Large intestine (tissue), 3 donors: ENCODE measurements at regions not wholly inside any gene's neighbourhood (a gene's known extent, or its start where the extent isn't known, plus 50 kb on each side); places are given as distances from the start of the nearest gene placed in this dataset.

ENCODE experiments used
- DNase-seq, 2 donors: peaks; one replicate each; pipeline versions ENCODE4 v3.0.0 to v3.0.0-alpha.2; 2013
- H3K27ac ChIP-seq: one replicate; pipeline ENCODE4 v1.5.1; 2013; ENCODE audit warnings: low read length
- H3K27me3 ChIP-seq: 2 replicates; pipeline ENCODE4 v1.6.1; 2013; ENCODE audit warnings: low read length; ENCODE audit not compliant: control insufficient read depth, insufficient read depth
- H3K36me3 ChIP-seq: 2 replicates; pipeline ENCODE4 v1.6.1; 2013; ENCODE audit warnings: low read length; ENCODE audit not compliant: control insufficient read depth, insufficient read depth
- H3K4me1 ChIP-seq: one replicate; pipeline ENCODE4 v1.6.1; 2013; ENCODE audit warnings: low read length; ENCODE audit not compliant: control insufficient read depth, insufficient read depth
- H3K4me3 ChIP-seq: one replicate; pipeline ENCODE4 v1.5.1; 2013; ENCODE audit warnings: low read length
- H3K9me3 ChIP-seq: one replicate; pipeline ENCODE4 v1.6.1; 2013; ENCODE audit warnings: mild to moderate bottlenecking, low read depth, low read length, moderate library complexity; ENCODE audit not compliant: control insufficient read depth
- WGBS: methylation state at CpG from one replicate; pipeline ENCODE4 v1.1.5; 2013; ENCODE audit warnings: low lambda C conversion rate; ENCODE audit not compliant: insufficient coverage; 5-methylcytosine and 5-hydroxymethylcytosine counted together

DNA sequence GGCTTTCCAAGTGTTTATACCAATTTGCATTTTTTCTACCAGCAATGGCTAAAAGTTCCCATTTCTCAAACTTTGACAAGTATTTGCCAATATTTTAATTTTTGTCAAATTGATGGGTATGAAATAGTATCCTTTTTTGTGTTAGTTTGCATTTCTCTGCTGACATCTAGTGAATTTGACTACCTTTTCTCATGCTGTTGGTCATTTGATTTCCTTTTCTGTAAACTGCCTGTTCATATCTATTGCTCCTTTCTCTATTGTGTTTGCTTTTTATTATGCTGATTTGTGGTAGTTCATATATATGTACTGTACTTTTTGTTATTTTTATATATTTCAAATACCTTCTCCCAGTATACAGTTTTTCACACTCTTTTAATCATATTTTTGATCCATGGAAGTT, 149.4 kb downstream of the PMAIP1 start:
- H3K27ac ChIP-seq: no peak overlapping the region
- no peak for DNase-seq
- H3K4me3 ChIP-seq: no peak overlapping the region
- no peaks in the 10 kb centered on the region for H3K27me3 ChIP-seq
- no peaks in the 10 kb centered on the region for H3K4me1 ChIP-seq
- H3K9me3 ChIP-seq: no peaks in the 10 kb centered on the region
- no peaks in the 10 kb centered on the region for H3K36me3 ChIP-seq

DNA sequence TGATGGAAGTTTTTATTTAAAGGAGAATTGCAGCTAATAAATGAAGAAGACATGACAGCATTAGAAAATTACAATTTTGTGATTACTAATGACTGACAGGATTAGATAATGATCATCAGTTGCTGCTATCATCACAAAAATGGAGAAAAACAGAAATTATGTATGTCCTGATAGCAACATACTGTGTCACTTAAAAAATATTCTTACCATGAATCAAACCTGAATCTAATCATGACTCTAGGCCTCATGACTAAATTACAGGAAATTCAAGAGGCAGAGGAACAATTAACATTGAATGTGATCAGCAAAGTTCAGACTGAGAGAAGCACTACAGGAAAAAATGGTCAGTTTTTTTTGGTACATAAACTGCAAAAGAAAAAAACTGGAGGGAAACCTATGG, 147.8 kb downstream of the PMAIP1 start:
- Histone ChIP-seq H3K27me3 (no peaks in the 10 kb centered on the region), H3K9me3 (no peaks in the 10 kb centered on the region), H3K36me3 (no peaks in the 10 kb centered on the region), H3K4me1 (no peaks in the 10 kb centered on the region), H3K4me3 (no peak overlapping the region), H3K27ac (no peak overlapping the region)
- no peak for DNase-seq

DNA sequence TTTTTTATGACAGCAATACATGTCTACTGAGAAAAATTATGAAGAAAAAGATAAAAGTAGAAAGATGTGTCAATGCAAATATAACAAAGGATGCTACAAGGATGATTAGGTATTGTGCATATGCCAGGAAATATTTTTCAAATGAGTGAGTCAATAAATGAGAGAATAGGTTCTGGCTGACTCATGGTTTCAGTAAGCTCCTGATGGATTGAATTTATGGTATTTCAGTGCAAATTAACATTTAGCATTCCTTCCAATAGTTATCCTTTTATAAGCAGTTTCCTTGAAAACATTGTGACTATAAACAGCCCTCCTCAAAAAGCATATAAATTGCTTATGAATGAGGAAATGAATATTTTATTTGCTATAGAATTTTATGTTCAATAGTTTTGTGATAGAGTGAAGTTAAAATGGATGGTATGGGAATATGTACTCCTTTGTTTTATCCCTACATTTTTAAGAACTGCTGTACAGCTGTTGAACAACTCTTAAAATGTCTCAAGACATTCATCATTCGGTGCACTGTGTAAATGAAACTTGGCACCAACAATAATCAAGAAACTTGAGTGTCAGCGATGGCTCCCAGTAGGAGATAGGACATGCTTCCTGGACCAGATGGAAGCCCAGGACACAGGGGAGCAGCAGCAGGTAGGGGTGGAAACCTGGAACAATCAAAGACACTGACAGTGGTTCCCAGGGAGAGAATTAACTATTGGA, 144.7 kb downstream of the PMAIP1 start:
- no CpG with 5 or more reads among the region's 2 CpGs for WGBS

DNA sequence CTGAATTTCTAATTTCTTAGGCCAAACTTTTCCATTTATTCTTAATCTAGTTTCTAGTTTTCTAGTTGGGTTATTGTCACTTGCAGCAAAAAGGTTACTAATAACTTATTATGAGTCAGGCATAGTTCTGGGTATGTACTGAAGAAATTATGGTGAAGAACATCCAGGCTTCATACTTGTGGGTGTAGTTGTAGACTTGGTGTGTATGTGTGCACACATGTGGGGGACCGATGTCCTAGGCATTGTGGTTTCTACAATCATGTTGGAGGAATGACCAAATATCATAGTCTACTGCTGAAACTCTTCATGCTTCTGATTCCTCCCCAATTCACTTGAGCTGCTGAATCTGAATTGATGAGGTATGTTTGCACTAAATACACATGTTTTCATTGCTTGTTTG, 141.2 kb downstream of the PMAIP1 start:
- Histone ChIP-seq H3K27me3 (no peaks in the 10 kb centered on the region), H3K27ac (no peak overlapping the region), H3K9me3 (no peaks in the 10 kb centered on the region), H3K36me3 (no peaks in the 10 kb centered on the region), H3K4me1 (no peaks in the 10 kb centered on the region), H3K4me3 (no peak overlapping the region)
- WGBS: no CpG with 5 or more reads among the region's 1 CpG
- no peak for DNase-seq

More for the DNA sequence above, 144.7 kb downstream of the PMAIP1 start:
- Histone ChIP-seq H3K4me3 (no peak overlapping the region), H3K27ac (no peak overlapping the region), H3K9me3 (no peaks in the 10 kb centered on the region), H3K4me1 (no peaks in the 10 kb centered on the region), H3K36me3 (no peaks in the 10 kb centered on the region), H3K27me3 (no peaks in the 10 kb centered on the region)
- DNase-seq: no peak

DNA sequence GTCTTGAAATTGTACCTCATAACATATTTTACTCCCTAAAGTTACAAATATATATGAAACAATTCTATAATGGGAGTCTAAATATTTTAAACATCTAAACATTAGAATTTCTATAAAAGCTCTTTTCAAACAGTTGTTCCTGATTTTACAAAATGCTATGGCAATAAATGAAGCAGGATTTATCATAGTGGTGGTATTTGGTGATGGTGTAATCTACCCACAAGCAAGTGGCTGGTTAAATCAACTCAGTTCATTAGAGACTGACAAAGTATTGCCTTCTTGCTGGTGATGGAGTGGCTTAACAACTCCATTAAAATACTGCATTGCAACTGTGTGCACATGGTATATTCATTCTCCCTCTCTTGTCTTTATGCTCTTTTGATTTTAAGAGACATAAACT, 138.9 kb downstream of the PMAIP1 start:
- DNase-seq: no peak
- Histone ChIP-seq H3K36me3 (no peaks in the 10 kb centered on the region), H3K27ac (no peak overlapping the region), H3K4me1 (no peaks in the 10 kb centered on the region), H3K9me3 (no peaks in the 10 kb centered on the region), H3K27me3 (no peaks in the 10 kb centered on the region), H3K4me3 (no peak overlapping the region)

DNA sequence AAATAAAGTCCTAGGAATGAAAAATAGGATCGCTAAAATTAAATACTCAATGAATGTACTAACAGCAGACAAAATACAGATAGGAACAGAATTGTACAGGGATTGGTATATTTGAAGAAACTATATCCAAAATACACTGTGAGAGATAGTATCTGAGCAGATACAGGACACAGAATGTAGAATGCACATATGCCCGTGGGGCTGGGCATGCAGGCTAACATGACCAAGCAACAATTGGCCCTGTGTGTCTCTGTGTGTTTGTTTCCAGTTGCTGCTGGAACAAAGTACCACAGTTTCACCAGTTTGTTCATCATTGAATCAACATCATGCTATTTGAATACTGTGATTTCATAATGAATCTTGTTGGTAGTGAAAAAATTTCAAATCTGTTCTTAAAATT, 127.6 kb downstream of the PMAIP1 start:
- DNase-seq: no peak
- Histone ChIP-seq H3K36me3 (no peaks in the 10 kb centered on the region), H3K27me3 (no peaks in the 10 kb centered on the region), H3K4me1 (no peaks in the 10 kb centered on the region), H3K9me3 (no peaks in the 10 kb centered on the region), H3K4me3 (no peak overlapping the region), H3K27ac (no peak overlapping the region)
- WGBS: 100% methylated on average over 1 of the region's 2 CpGs

DNA sequence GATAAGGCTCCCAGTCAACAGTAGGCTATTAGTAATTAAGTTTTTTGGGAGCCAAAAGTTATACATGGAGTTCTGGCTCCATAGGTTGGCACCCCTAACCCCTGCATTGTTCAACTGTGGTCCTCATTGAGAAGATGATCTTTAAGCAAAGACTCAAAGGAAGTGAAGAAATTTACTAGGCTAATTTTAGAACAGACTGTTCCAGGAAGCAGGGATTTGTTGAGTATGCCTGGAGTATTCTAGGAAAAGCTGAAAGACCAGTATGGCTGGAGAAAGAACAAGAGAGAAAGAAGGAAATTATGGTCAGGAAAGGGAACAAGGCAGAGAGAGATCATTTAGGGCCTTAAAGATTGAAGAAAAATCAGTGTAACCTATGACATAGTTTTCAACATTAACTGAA, 125.1 kb downstream of the PMAIP1 start:
- Histone ChIP-seq H3K27ac (no peak overlapping the region), H3K9me3 (no peaks in the 10 kb centered on the region), H3K27me3 (no peaks in the 10 kb centered on the region), H3K4me3 (no peak overlapping the region), H3K4me1 (no peaks in the 10 kb centered on the region), H3K36me3 (no peaks in the 10 kb centered on the region)
- no peak for DNase-seq

DNA sequence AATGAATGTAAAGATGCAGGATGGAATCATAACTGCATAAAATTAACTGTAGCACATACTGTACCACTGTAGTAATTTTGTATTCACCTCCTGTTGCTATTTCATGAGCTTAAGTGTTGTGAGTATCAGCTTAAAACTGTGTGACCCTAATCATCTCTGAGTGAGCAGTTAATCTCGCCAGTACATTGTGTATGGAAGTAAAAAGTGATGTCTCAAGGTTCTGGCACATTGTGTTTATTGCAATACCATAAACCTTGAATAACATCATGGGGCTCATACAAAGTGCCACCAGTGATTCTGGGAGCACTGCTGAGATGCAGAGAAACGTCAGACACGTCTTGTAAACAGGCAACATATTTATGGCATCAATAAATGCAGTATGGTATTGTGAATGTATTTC, 124.5 kb downstream of the PMAIP1 start:
- H3K36me3 ChIP-seq: no peaks in the 10 kb centered on the region
- H3K27ac ChIP-seq: no peak overlapping the region
- no peaks in the 10 kb centered on the region for H3K9me3 ChIP-seq
- WGBS: no CpG with 5 or more reads among the region's 3 CpGs
- H3K4me1 ChIP-seq: no peaks in the 10 kb centered on the region
- H3K4me3 ChIP-seq: no peak overlapping the region
- no peak for DNase-seq
- no peaks in the 10 kb centered on the region for H3K27me3 ChIP-seq

DNA sequence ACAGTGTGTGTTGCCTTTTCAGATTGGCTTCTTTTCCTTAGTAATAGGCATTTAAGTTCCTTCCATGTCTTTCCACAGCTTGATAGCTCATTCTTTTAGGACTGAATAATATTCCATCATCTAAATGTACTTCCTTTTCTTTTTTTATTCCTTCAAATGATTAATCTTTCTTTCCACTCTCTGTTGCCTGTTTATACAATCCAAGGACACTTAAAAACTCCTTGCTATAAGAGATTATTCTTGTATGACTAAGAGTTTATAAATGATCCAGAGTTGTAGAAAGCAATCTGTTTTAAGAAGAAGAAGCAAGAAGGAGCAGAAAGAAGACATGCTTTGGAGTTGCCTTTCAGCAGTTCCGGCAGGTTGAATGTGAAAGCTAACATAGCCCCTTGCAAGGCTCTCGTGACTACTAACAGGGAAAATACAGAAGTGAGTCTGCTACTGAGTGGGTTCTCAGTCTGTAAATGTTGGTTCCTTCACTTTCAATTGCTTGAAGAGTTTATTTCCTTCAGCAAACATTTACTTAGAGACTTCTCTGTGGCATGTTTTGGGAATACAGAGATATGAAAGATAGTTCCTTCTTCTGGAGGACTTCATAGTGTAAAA, 123.0 kb downstream of the PMAIP1 start:
- no peaks in the 10 kb centered on the region for H3K9me3 ChIP-seq
- DNase-seq: peak in 1 of 2 donors; percentile 5
- no peak overlapping the region for H3K4me3 ChIP-seq
- no peak overlapping the region for H3K27ac ChIP-seq
- no peaks in the 10 kb centered on the region for H3K27me3 ChIP-seq
- H3K4me1 ChIP-seq: no peaks in the 10 kb centered on the region
- no peaks in the 10 kb centered on the region for H3K36me3 ChIP-seq
- no CpG with 5 or more reads among the region's 2 CpGs for WGBS

DNA sequence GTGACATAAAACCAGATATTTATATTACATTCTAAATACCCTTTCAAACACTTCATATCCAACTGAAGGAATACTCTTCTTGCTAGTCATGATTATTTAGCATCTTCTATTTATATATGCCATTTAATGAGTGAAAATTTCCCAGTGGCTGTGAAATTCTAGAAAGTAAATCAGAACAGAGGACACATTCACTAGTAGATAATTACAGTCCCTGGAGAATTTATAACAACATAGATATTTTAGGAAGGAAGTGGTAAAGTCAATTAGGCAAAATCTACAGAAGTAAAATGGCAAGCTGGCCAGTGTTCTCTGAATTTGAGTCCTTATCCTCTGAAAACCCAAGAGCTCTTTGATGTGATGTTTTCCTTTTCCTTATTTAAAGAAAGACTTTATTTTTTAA, 121.8 kb downstream of the PMAIP1 start:
- Histone ChIP-seq H3K4me1 (no peaks in the 10 kb centered on the region), H3K36me3 (no peaks in the 10 kb centered on the region), H3K9me3 (peaks cover 2% of the 10 kb centered on the region), H3K27me3 (no peaks in the 10 kb centered on the region), H3K27ac (no peak overlapping the region), H3K4me3 (no peak overlapping the region)
- DNase-seq: no peak

DNA sequence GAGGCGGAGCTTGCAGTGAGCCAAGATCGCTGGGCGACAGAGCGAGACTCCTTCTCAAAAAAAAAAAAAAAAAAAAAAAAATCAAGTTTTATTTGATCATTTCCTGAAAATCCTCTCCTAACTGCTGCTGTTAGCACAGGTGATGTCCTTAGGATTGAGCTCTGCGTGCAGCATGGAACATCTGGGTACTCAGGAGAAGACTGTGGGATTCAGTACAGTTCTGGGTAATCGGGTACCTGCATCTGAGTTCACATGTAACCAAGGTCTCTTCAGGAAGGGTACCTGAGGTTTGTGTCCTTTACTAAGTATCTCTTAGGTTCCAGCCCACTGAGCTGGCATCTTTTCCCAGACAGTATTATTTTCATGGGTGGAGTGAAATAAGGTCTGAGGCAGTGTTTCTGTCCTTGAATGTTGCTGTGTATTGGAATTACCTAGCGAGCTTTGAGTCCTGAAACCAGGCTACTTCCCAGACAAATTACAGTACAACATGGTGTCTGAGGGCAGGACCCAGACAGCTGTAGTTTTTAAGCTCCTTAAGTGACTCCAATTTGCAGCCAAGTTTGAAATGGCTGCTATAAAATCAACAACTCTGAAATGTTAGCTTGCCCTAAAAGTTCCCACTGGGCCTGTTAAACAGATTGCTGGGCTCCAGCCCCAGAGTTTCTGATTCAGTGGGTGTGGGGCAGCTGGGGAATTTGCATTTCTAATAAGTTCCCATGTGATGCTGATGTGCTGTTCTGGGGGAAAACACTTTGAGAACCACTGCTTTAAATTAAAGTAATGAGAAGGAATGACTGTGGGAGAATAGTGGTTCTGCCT, 120.5 kb downstream of the PMAIP1 start:
- DNase-seq: no peak
- peaks cover 2% of the 10 kb centered on the region for H3K9me3 ChIP-seq
- no peak overlapping the region for H3K27ac ChIP-seq
- H3K4me1 ChIP-seq: no peaks in the 10 kb centered on the region
- no peaks in the 10 kb centered on the region for H3K36me3 ChIP-seq
- no CpG with 5 or more reads among the region's 7 CpGs for WGBS
- no peaks in the 10 kb centered on the region for H3K27me3 ChIP-seq
- no peak overlapping the region for H3K4me3 ChIP-seq
